HG02678 (cell line): ENCODE measurements at regions not wholly inside any gene's neighbourhood (a gene's known extent, or its start where the extent isn't known, plus 50 kb on each side); places are given as distances from the start of the nearest gene placed in this dataset.
A peak's percentile ranks its signal among the peaks of the same experiment; 100 is the strongest.

Experiments used
- ATAC-seq: cut with Tn5 transposase; IDR thresholded peaks from one replicate; pipeline ENCODE4 v1.9.1; 2021; ENCODE audit warnings: mild to moderate bottlenecking, moderate library complexity; ENCODE audit not compliant: unreplicated experiment

DNA sequence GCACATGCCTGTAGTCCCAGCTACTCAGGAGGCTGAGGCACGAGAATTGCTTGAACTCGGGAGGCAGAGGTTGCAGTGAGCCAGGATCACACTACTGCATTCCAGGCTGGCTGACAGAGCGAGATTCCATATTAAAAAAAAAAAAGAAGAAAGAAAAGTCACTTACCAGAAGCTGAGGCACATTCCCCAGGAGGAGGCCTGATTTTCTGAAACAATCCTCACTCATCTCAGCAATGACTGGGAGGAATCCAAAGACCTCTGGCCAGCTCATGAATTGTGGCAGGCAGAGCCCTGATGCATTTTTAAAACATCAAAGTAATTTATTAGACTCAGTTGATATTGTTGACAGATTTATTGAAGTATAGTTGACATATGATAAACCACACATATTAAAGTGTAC is 206.3 kb downstream of the FOXO1 start:
- no peak for ATAC-seq

DNA sequence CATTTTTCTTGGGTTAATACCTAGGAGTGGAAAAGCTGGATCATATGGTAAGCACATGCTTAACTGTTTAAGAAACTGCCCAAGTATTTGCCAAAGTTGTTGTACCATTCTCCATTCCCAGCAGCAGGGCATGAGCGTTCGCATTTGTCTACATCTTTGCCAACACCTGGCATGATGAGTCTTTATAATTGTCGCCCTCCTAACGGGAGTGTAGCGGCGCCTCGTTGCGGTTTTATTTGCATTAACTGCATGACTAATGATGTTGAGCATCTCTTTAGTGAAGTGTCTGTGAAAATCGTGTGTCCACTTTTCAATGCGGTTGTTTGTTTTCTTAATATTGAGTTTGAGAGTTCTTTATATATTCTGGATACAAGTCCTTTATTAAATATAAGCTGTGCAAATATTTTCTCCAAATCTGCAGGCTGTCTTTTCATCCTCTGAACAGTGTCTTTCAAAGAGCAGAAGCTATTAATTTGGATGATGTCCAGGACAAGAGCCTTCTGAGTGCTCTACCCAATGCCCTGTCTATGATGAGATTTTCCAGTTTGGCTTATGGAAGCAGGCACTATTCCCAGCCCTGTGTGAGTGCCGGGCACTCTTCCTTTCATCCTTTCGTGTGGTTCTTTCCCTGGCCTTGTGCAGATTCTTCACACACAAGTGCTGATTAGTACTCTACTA is 202.0 kb downstream of the FOXO1 start:
- ATAC-seq, result no peak

DNA sequence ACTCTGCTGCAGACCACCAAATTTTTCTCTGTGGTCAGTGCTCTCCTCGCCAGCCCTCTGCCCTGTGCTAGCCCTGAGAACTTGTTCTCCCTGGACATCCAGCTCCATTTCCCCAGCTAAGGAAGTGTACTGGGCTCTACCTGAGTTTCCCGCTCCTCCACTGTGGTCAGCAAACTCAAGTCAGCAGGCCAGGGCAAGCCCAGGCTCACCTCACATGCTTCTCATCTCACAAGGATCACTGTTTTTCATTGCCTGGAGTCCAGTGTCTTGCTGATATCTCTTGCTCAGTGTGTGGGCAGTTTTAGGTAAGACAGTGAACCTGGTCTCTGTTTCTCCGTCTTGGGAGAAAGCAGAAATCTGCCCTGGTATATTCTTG is 201.4 kb downstream of the FOXO1 start:
- no peak for ATAC-seq

DNA sequence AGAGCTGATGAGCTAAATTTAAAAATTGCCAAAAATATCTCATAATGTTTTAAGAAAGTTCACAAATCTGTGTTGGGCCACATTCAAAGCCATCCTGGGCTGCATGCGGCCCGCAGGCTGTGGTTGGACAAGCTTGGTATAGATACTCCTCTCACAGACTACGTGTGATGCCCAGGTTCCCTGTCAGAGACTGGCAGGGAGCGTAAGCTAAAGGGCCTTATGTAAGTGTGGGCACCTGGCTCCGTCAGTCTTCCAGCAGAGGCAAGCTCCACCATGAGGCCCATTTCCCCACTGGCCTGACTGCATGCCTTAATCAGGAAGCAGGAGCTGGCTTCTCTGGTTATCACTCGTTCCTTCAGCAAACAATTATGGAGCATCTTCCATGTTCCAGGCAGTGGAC is 200.2 kb downstream of the FOXO1 start:
- no peak for ATAC-seq

DNA sequence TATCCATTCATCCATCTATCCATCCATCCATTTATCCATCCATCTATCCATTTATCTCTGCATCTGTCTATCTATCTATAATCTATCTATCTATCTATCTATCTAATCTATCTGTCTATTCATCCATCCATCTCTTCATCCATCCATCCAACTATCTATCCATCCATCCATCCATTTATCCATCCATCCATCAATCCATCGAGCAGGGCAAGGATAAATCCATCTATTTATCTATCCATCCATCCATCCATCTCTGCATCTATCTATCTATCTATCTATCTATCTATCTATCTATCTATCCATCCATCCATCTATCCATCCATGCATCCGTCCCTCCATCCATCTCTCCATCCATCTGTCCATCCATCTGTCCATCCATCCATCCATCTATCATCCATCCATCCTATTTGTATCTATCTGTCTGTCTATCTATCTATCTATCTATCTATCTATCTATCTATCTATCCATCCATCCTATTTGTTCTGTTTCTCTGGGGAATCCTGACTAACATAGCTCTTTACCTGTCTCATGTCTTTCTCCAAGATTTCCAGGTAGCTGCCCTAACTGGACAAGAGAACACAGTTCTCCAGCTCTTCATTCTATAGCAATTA is 198.1 kb downstream of the FOXO1 start:
- ATAC-seq, result no peak

DNA sequence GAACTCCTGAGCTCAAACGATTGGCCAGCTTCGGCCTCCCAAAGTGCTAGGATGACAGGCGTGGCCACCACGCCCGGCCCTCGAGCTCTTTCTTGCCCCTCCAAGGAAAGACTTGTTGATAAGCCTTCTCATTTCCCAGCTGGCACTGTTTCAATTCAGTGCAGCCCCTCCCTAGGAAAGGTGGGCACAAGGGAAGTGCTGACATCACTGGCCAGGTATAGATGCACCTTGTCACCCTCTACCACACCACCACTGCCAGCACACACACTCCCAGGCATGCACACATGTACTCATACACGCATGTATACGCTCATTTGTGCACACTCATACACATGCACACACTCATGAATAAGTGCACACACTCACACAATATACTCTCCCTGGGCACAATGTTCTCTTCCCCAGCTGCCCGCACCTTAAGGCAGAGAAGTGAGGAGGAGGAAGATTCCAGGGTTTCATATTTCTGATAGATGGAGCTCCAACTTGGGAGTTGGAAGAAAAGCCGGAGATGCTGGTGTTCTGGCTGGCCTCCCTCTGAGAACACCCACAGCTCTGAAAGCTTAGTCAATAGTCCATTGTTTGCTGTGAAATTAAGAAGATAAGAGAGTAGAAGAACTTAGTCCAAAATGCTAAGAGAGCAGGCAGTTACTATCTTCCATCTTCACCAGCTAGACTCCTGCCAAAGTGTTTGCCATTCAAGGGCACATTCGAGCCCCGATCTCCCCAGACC is 196.7 kb downstream of the FOXO1 start:
- ATAC-seq, result no peak

DNA sequence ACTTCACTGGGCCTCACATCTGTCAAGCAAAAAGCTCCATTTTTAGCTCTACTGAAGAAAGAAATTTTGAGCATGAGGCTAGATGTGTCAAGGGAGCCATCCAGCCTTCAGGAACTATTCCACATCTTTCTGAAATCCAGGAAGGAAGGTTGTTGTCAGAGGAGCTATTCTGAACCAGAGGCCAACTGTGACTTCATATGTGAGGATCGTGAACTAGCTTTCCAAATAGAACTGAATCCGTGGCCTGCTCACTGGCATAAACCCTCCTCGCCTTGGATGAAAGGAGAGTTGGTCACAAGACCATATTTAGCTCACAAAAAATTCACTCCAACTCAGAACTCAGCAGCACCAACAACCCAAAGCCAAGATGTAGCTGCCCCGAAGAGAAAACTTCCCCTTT is 195.8 kb downstream of the FOXO1 start:
- no peak for ATAC-seq

DNA sequence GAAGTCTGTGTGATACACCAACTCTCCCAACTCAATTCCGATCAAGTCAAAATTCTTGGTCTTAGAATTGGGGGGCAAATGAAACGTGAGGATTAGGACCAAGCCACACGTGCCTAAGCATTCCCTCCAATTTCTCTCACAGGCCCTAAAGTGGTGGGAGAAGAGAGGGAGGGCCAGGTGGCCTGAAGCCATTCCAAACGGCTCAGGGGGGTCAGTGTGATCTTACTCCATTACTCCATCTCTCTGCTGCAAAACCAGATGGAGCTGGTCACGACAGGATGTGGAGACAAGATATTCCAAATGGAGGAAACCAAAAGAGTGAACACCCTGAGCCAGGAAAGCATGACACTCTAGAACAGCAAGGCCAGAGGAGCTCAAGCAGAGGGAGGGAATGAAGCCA is 195.4 kb downstream of the FOXO1 start:
- no peak for ATAC-seq

DNA sequence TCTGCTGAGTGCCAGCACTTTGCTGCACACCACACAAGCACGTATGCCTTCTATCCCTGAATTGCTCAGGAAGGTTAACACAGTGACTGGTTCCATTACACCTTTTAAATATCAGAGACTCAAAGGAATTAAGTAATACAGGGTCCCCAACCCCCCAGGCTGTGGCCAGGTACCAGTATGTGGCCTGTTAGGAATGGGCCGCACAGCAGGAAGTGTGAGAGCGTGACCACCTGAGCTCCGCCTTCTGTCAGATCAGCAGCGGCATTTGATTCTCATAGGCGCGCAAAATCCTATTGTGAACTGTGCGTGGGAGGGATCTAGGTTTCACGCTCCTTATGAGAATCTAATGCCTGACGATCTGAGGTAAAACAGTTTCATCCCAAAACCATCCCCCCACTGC is 194.5 kb downstream of the FOXO1 start:
- no peak for ATAC-seq

DNA sequence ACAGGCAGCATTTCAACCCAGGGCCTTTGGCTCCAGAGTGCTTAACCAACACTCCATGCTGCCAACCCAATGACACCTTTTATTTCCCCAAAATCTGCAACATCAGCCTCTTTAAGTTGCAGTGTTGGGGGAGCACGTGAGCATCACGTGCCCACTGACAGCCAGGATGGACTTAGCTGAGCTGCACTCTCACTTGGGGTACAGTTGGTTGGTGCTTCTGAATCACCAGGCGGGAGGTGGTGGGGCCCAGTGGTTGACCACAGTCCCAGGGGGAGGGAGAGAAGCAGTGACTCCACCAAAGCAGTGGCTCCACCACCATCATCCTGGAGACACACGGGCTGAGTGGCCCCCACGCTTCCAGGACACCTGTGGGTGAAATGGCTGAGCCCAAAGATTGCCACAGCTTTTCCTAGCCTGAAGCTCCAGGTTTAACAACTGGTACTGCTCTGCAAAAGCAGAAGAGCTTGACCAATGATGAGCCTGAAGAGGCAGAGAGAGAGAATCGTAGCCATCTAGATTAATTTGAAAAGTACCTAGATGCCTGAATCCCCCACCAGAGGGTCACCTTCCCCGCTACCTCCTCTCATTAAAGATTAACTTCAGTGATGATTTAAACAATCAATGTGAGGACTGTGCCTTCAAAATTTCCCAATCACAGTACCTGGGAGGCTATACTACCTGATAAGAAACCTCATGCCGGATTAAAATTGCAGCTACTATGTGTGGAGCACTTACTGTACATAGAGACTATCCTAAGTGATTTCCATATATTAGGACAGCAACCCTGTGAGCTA is 193.8 kb downstream of the FOXO1 start:
- no peak for ATAC-seq

DNA sequence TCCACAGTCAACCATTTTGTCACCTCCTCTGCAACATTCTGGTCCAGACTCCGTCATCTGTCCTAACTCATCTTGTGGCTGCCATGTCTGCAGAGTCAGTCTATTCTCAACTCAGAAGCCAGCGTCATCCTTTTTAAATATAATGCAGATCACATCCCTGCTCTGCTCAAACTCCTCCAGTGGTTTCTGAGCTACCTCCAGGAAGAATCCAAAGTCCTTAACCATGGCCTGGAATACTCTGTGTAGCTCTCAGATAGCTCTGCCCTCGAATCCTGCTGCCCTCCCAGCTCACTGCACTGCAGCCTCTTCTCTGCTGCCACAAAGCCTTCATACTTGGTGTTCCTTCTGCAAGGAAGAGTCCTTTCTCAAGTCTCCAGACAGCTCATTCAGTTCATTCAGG is 190.8 kb downstream of the FOXO1 start:
- ATAC-seq, result no peak

DNA sequence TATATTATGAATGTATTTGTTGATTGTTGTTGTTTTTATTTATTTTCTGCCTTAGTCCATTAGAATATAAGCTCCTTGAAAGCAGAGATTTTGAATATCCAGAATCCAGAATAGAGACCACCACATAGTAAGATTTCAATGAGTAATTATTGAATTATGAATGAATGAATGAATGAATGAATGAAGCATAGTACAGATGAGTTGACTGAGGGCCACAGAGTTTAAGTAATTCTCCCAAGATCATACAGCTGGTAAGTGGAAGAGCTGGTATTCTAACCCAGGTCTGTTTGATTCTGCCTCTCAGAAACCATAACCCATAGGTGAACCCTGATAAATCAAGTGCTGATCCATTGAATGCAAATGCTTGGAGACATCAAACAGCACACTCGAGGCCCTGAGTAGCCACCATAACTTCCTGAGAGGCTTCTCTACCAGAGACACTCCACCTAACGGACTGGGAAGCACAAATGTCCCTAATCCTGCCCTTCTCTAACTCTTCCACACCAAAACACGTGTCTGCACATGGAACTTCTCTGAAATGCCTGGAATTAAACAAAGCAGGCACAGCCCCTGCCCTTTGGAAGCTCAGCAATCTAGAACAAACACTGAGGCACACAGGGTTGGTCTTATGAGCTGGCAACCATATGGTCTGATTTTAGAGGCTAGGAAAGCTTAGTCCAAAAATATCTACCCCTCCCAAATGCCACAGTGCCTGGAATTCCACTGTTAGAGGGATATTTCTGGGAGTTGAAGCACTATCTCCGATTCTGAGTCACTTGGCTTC is 190.1 kb downstream of the FOXO1 start:
- no peak for ATAC-seq

DNA sequence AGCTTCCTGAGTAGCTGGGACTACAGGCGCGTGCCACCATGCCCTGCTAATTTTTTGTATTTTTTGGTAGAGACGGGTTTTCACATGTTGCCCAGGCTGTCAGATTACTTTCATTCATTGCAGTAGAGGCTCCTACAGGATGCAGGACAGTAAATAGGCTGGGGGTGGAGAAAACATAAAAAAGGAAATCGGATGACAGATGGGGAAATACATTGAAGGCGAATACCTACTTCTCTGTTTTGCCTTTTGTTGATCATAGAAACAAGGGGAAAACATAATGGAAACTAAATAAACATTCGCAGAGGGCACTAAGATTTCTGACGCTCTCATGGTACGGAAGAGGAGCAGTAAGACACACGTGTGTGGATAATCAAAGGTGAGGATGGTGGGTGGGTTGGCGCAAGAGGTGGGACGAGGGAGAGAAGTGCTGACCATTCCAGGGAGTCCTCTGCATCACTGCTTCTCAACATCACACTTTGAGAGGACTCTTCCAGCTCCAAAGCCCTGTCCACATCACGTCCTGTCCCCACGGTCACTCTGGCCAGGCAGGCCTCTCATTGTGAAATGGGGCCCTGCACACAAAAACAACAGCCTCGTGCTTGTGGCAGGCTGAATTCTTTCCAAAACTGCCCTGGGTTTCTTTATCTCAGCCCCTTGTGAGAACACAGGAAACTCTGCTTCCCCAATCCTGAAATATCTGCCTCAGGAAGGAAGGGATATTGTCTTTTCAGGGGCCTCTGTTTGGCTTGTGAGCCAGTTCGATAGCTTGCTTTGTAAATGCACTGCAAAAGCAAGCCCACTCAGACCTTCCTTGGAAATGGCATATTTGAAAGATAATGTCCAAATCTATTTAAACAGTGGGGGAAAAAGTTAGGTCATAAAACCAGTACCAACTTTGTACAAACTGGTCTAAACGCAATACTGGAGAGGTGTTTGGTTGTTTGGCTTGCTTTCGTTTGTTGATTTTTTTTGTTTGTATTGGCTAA is 188.5 kb downstream of the FOXO1 start:
- ATAC-seq, result no peak

DNA sequence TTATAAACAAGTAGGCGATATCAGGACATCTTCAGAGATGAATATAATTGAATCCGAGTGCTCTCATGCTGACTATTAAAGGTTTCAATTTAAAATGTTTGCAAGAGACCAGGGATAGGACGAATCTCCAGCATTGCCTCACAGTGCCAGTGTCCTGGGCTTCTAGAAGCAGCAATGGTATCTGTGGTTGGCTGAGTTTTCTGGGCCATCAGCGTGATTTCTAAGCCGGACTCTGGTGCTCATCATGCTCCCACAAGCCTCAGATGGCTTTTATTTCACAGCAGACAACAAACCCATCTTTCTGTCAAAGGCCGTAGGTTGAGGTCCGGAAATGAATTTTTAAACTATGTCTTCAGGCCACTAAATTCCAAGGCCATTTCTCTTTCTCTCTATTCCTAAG is 187.7 kb downstream of the FOXO1 start:
- ATAC-seq, result no peak

DNA sequence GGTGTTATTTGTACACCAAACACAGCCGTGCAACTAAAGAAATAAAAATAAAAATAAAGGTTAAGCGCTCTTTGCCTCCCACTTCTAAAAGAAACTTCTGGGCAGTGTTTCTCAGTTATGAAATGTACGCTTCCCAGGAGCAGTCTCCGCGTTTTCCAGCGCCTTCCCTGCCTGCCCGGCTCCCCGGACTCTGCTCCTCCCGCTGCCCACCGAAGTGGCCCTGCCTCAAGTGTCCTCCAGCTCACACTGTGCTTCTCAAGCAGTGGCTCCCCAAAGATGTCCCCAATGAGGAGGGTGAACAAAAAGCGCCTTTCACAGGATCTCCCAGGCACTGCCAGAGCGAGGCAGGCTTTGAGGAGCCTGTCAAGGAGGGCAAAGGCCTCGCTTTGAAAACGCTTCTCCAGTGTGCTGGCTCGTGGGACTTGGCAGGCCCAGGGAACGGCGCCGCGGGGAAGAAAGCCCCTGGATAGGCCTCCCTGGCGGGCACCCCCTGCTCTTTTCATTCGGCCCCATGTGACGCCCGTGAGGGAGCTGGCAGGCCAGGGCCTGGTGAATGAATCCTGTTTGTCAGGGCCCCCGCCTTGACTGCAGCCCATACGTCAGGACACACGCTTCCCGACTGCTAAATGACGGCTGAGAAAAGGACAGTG is 187.1 kb downstream of the FOXO1 start:
- no peak for ATAC-seq

DNA sequence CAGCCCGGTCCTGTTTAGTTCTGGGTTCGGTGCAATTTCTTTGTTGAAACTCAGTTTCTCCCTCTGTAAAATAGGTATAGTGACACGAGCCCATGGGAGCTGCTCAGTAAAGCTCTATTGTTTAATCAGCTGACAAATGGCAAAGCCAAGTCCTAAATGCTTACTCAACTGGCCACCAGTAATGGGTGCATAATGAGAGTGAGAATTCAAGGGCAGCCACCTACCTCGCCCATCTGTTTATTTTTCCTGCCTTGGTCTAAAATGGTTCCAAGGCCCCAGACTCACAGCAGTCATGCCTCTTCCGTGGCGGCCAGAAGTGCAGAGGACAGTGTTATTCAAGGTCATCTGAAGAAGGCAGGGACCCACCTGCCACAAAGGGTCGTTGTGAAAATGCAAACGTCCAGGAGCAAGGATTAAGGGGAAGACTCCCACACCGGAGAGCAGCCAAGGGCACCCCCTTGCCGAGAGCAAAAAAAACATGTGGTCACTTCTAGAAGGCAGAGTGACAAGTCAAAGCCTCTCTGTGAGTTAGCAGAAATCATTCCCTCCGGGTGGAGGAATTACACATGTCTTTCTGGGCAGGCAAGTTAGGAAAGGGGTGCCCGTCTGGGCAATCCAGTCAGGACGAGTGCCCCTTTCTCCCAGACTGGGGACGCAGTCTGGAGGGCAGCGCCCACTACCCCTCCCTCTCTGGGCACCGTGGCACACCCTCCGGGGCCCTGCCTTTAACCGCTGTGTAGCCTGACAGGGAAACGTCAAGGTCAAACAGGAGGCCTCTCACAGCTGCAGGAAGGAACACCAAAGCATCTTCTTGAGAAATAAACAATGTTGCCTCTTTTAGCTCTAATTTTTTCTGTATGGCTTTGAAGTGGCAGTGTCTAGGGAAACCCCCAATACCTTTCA is 186.2 kb downstream of the FOXO1 start:
- no peak for ATAC-seq

DNA sequence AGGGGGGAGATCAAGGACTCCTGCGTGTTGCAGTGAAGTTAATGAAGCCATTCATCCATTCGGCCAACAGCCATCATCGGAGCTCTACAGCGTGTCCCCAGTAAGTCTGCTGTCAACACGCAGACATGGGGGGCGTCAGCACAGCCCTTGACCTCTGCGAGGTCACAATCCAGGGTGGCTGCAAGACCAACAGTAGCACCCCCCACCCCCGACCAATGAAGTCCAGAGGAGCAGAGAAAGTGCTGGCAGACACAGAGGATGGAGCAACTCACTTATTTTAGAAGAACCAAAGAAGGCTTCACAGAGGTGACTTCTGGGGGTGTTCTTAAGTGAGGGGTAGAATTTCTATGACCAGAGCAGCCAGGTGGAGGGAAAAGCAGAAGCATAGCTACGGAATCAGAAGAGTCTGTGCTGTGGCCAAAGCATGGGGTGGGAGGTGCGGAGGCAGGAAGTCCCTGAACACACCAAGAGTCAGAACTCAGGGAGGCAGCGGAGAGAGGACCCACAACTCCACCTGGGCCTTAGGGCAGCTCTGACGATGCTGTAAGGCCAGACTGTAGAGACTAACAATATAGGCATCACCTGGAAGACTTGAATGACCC is 185.4 kb downstream of the FOXO1 start:
- ATAC-seq, result peak; percentile 50

DNA sequence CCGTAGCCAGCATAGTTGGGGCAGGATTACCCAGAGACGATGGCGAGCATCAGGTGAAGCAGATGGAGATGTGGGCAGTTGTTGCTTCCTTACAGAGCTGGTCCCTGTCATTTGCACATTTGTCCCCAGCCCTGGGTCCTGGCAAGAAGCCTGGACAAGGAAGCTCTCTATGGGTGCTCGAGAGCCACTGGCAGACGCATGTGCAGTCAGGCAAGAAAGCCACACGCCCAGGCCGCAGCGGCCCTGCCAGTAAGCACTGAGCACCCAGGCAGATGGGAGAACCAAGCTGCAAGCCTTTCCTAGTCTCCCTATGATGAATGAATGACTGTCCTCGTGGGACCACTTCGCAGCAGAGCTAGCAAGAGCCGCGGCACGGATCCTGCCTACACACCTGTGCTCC is 182.8 kb downstream of the FOXO1 start:
- no peak for ATAC-seq
